Spleen (tissue), 7 donors: ENCODE measurements at regions not wholly inside any gene's neighbourhood (a gene's known extent, or its start where the extent isn't known, plus 50 kb on each side); places are given as distances from the start of the nearest gene placed in this dataset.

Experiments used
- CTCF ChIP-seq, 11 experiments: fragments of 200-600 bp in 7 of 11; fragments of 450-650 bp in 4 of 11; sonication (generic) in 4 of 11; IDR thresholded peaks in 8 of 11; conservative IDR thresholded peaks in 3 of 11; 1 replicate in 7 of 11; 2 replicates in 4 of 11; pipeline versions ENCODE4 v1.4.0 to v1.8.0; 2016 to 2021; ENCODE audit warnings: antibody characterized with exemption in 11 of 11, inconsistent platforms in 4 of 11, mild to moderate bottlenecking in 1 of 11
- POLR2AphosphoS5 ChIP-seq, 3 donors: sonication (generic); formaldehyde crosslinking; IDR thresholded peaks; one replicate each; pipeline ENCODE4 v1.5.1; 2017; ENCODE audit warnings: antibody characterized with exemption in 3 of 3
- donor health status: DM: no; HTN: no; CAD: no; lungs with moderate emphysema.
- donor health status: DM: no; HTN: no; CAD: no.
- donor health status: DM: no; HTN: no; CAD: no.

GRCh38 chr2:226325526-226325925 is 474.1 kb downstream of the IRS1 start:
- TF ChIP-seq CTCF (IDR thresholded peaks at IDR 0.05 in 8 of 11, conservative IDR thresholded peaks at IDR 0.05 in 3 of 11) (no peak), POLR2AphosphoS5 (IDR thresholded peaks at IDR 0.05) (no peak)
